IPS-11a (cell line): ENCODE measurements at regions not wholly inside any gene's neighbourhood (a gene's known extent, or its start where the extent isn't known, plus 50 kb on each side); places are given as distances from the start of the nearest gene placed in this dataset.
"Not testable (repeated sequence)": the region's sequence is repeated elsewhere in the genome, so short reads cannot be mapped to it uniquely, and the experiment has no call there.

Experiments used
- H3K4me3 ChIP-seq: one replicate; pipeline ENCODE4 v1.5.1; 2013; ENCODE audit warnings: low read depth, low read length, control low read depth

- H3K4me3 ChIP-seq = no peak overlapping the region
Measured at GRCh38 chr5:28926422-28926821, 1888.0 kb upstream of the CDH9 start.

GRCh38 chr5:28917631-28918030 is 1879.2 kb upstream of the CDH9 start:
- no peak overlapping the region for H3K4me3 ChIP-seq

DNA sequence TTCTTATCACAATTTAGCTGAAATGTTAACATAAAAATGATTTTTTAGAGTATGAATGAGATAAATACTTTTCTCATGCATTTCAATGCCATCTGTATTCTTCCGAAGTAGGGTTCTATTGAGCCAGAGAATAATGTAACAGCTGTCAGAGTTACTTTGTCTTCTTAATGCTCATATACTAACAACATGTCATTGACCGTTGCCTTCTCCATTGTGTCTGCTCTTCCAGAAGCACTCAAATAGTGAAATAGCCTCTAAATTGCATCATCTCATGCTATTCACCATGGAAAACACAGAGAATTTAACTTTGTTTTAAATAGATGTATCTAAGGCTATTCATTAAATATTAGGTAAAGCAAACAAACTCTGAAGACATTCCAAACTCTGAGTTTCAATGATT is 1875.9 kb upstream of the CDH9 start:
- H3K4me3 ChIP-seq = no peak overlapping the region

GRCh38 chr5:28903643-28904042 is 1865.3 kb upstream of the CDH9 start:
- no peak overlapping the region for H3K4me3 ChIP-seq

DNA sequence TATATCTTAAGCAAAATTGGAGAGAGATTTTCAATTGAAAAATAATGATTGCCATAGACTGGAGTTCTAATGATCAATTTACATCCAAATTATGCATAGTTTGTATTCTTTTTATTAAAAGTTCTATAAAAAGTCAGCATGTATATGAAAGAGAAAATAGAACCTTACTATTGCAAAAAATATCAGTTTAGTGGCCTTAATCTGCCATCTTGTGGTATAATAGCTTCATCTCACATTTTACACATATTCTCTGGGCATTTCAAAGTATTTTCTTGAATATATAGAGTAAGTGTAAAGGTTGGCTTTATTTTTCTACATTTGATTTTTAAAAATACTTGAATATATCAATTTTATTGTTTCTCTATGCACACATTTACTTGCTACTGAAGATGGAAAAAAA is 1858.6 kb upstream of the CDH9 start:
- H3K4me3 ChIP-seq = no peak overlapping the region

DNA sequence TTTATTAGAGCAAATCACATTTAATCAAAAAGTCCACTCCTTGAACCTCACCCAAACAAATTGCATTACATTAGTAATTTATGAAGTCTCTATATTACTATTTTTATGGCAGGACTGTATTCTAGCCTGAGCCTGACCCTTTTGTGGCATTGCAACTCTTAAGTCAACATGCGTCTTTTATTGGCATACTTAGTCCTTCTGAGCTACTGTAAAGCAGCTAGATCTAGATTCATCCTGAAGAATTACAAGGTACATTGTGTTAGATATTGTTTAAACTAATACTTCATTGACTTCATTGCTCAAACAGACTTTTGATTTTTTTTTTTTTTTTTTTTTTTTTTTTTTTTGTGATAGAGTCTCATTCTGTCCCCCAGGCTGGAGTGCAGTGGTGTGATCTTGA is 1842.5 kb upstream of the CDH9 start:
- no peak overlapping the region for H3K4me3 ChIP-seq

- H3K4me3 ChIP-seq = no peak overlapping the region
Measured at GRCh38 chr5:28877050-28877449, 1838.7 kb upstream of the CDH9 start.

- no peak overlapping the region for H3K4me3 ChIP-seq
Measured at GRCh38 chr5:28864006-28864405, 1825.6 kb upstream of the CDH9 start.

GRCh38 chr5:28862860-28863196 is 1824.4 kb upstream of the CDH9 start:
- no peak overlapping the region for H3K4me3 ChIP-seq

DNA sequence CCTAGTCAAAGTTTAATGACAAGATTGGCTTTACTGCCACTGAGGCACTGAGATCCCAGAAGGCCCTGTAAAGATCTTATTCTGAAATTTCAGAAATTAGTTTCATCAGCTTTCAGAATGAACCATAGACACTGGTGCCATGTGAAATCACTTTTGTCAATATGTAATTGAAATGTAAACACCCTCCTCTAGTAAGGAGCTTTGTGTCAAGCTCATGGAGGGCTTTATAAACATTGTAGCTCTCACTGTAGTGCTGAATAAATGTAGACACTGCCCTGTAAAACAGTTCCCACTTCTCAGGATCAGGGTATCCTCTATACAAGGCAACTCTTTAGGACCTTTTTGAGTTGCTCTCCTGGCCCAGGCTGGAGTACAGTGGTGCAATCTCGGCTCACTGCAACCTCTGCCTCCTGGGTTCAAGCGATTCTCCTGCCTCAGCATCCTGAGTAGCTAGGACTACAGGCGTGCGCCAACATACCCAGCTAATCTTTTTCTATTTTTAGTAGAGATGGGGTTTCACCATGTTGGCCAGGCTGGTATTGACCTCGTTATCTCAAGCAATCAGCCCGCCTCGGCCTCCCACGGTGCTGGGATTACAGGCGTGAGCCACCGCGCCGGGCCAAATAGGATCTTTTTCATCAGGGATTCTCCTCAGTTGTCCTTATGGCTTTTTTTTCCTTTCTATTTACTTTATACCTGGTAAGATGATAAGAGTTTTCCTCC is 1823.9 kb upstream of the CDH9 start:
- no peak overlapping the region for H3K4me3 ChIP-seq

DNA sequence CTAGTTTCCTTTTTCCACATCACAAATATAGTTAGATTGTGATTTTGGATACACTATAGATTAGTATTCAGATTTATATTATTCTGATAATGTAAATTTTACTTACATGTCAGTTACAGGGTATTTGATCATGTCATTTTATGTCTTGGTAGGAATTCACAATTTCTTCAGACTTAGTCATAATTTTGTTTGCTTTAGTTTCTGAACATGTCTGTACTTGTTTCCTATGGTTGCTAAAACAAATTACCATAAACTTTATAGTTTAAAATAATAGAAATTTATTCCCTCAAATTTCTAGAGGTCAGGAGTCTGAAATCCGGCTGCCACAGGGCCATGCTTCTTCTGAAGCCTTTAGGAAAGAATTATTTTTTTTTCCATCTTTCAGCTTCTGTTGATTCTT is 1817.2 kb upstream of the CDH9 start:
- no peak overlapping the region for H3K4me3 ChIP-seq

- no peak overlapping the region for H3K4me3 ChIP-seq
Measured at GRCh38 chr5:28850320-28850921, 1812.0 kb upstream of the CDH9 start.

- no peak overlapping the region for H3K4me3 ChIP-seq
Measured at GRCh38 chr5:28831042-28831441, 1792.7 kb upstream of the CDH9 start.

DNA sequence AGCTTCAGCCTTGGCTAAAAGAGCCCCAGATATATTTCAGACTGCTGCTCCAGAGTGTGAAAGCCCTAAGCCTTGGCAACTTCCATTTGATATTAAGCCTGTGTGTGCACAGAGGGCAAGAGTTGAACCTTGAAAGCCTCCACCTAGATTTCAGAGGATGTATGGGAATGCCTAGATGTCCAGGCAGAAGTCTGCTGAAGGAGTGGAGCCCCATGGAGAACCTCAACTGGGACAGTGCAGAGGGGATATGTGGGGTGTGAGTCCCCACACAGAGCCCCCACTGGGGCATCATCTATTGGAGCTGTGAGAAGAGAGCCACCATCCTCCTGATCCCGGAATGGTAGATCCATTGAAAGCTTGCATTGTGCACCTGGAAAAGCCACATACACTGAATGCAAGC is 1784.8 kb upstream of the CDH9 start:
- H3K4me3 ChIP-seq = no peak overlapping the region

DNA sequence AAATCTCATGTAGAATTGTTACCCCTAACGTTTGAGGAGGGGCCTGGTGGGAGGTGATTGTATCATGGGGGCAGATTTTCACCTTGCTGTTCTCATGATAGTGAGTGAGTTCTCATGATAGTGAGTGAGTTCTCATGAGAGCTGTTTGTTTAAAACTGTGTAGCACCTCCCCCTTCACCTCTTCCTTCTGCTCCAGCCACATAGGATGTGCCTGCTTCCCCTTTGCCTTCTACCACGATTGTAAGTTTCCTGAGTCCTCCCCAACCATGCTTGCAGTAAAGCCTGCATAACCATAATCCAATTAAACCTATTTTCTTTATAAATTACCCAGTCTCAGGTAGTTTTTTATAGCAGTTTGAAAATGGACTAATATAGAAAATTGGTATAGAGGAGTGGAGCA is 1783.7 kb upstream of the CDH9 start:
- no peak overlapping the region for H3K4me3 ChIP-seq

DNA sequence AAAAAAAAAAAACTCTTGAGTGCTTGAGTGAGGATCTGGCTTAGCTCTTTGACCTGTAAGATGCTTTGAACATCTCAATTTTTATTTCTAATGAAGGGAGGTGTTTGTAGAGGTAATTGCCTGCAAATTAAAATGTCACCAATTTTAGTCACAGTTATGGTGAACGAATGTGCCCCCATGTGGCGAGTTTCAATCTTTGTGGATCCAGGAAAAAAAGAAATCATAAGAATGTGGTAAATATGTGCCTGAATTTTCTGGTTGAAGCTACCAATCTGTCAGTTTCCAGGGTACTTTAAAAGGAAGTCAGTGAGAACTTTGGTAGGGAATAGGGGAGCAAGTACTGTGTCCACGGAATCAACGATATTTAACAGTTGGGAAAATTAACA is 1772.4 kb upstream of the CDH9 start:
- H3K4me3 ChIP-seq = no peak overlapping the region

- no peak overlapping the region for H3K4me3 ChIP-seq
Measured at GRCh38 chr5:28809811-28810750, 1771.7 kb upstream of the CDH9 start.

DNA sequence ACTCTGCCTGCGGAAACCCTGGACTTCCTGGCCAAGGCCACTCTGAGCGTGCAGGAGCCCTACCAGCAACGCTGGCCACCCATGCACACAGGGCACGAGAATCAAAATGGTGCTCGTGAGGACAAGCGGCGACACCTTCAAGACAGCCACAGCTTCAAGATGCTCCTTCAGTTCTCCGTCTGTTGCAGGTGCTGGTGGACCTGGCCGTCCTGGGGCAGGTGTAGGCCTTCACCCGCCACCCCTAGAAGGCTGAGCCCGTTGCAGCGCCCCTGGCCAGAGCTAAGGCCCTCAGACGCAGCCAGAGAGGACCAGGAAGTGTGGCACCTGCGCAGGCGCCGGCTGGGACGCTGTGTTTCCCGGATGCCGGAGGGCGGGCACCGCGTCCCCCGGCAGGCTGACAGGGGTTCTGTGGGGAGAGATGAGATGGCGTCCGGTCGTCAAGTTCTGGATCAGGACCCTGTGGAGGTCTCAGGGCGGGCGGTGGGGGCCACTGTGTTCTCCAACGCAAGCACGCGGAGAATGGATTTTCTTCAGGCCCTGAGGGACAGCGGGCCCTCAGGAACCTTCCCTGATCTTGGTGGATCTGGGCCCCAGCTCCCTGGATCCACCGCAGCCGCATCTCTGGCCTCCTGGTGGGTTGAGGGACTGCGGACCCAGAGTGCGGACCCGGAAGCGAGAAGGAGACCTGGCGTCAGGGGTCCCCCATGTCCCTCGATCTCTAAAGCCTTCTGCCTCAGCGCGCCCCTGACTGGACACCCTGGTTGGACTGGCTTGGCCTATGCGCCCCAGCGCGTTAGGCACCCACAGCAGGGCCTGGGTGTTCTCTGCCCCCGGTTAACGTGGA is 1770.8 kb upstream of the CDH9 start:
- no peak overlapping the region for H3K4me3 ChIP-seq

DNA sequence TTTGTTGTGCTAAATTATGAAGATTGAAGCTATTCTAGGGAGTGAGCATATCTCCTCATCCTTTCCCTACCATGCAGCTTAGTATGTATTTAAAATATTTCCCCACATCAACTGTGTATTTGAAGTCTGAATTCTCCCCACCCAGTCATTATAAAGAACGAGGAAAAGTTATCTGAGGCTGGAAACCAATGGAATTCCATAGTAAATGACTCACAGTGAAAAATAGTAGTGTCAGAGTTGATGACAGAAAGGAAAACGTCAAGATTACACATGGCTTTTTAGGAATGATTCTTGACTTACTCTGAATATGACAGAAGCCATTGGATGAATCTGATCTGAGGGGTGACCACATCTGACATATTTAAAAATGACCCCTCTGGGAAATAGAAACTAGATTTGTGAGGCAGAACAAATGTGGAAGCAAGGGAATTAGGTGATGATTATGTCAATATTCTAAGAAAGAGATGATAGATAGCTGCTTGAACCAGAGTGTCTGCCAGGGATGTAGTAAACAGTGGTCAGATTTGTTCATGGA is 1768.9 kb upstream of the CDH9 start:
- H3K4me3 ChIP-seq = no peak overlapping the region

GRCh38 chr5:28799035-28799434 is 1760.6 kb upstream of the CDH9 start:
- not testable (repeated sequence) for H3K4me3 ChIP-seq

- no peak overlapping the region for H3K4me3 ChIP-seq
Measured at GRCh38 chr5:28788954-28789353, 1750.6 kb upstream of the CDH9 start.
